SK-N-SH (cell line): ENCODE measurements at regions not wholly inside any gene's neighbourhood (a gene's known extent, or its start where the extent isn't known, plus 50 kb on each side); places are given as distances from the start of the nearest gene placed in this dataset.

ENCODE experiments used
- CTCF ChIP-seq: fragments of 200-600 bp; sonication (generic); IDR thresholded peaks from 2 replicates; pipeline ENCODE4 v1.6.1; 2017; ENCODE audit warnings: antibody characterized with exemption, mild to moderate bottlenecking, moderate library complexity
- GATA2 ChIP-seq: sonication (generic); formaldehyde crosslinking; IDR thresholded peaks from 2 replicates; pipeline ENCODE4 v1.5.0; 2020; ENCODE audit warnings: mild to moderate bottlenecking, missing genetic modification reagents
- POLR2AphosphoS5 ChIP-seq: IDR thresholded peaks from 2 replicates; pipeline ENCODE4 v1.6.1; 2012; ENCODE audit warnings: low read depth, low read length
- RAD21 ChIP-seq: IDR thresholded peaks from 2 replicates; pipeline ENCODE4 v1.6.1; 2012; ENCODE audit warnings: mild to moderate bottlenecking, low read length
- RCOR1 ChIP-seq: fragments of 150-350 bp; IDR thresholded peaks from 2 replicates; pipeline ENCODE4 v1.6.1; 2017; ENCODE audit warnings: antibody characterized with exemption, low read length

- TF ChIP-seq CTCF = no peak
- no peak for TF ChIP-seq GATA2 (CRISPR knock-in tag)
- no peak for TF ChIP-seq POLR2AphosphoS5
- no peak for TF ChIP-seq RAD21
- TF ChIP-seq RCOR1 = no peak
Measured at GRCh38 chr7:125254566-125254965, 324.9 kb upstream of the POT1 start.
